Spleen (tissue), 7 donors: ENCODE measurements at regions not wholly inside any gene's neighbourhood (a gene's known extent, or its start where the extent isn't known, plus 50 kb on each side); places are given as distances from the start of the nearest gene placed in this dataset.

Source experiments
- POLR2A ChIP-seq, 3 donors: fragments of 450-650 bp; IDR thresholded peaks; one replicate each; pipeline ENCODE4 v1.5.1; 2017; ENCODE audit warnings: antibody characterized with exemption in 3 of 3, mild to moderate bottlenecking in 1 of 3
- TF ChIP-seq, protein P1 (sequence below), 11 experiments: fragments of 200-600 bp in 7 of 11; fragments of 450-650 bp in 4 of 11; sonication (generic) in 4 of 11; IDR thresholded peaks in 8 of 11; conservative IDR thresholded peaks in 3 of 11; 1 replicate in 7 of 11; 2 replicates in 4 of 11; pipeline versions ENCODE4 v1.4.0 to v1.8.0; 2016 to 2021; ENCODE audit warnings: antibody characterized with exemption in 11 of 11, inconsistent platforms in 4 of 11, mild to moderate bottlenecking in 1 of 11
- donor health status: DM: no; HTN: no; CAD: no; lungs with moderate emphysema.
- donor health status: DM: no; HTN: no; CAD: no.
- donor health status: DM: no; HTN: no; CAD: no.

DNA sequence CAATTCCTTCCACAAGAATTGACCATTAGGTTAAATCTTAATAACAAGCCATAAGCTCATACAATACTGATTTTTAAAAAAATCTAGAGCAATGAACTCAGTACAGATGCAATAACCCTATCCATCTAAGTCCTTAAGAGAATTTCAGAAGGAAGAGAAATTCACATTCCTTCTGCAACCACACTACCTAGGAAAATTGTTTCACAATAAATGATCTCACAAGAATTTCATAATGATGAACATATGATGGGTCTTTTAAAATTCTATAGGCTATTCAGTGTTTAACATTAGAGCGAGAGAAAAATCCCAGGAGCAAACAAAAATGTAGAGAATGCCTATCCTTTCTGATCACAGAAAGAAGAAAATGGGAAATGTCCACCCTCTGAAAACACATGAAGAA is 70.0 kb upstream of the MAGI2 start:
- TF ChIP-seq, protein P1, sequence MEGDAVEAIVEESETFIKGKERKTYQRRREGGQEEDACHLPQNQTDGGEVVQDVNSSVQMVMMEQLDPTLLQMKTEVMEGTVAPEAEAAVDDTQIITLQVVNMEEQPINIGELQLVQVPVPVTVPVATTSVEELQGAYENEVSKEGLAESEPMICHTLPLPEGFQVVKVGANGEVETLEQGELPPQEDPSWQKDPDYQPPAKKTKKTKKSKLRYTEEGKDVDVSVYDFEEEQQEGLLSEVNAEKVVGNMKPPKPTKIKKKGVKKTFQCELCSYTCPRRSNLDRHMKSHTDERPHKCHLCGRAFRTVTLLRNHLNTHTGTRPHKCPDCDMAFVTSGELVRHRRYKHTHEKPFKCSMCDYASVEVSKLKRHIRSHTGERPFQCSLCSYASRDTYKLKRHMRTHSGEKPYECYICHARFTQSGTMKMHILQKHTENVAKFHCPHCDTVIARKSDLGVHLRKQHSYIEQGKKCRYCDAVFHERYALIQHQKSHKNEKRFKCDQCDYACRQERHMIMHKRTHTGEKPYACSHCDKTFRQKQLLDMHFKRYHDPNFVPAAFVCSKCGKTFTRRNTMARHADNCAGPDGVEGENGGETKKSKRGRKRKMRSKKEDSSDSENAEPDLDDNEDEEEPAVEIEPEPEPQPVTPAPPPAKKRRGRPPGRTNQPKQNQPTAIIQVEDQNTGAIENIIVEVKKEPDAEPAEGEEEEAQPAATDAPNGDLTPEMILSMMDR (IDR thresholded peaks at IDR 0.05 in 8 of 11, conservative IDR thresholded peaks at IDR 0.05 in 3 of 11): no peak
- TF ChIP-seq POLR2A (IDR thresholded peaks at IDR 0.05): no peak
